Activated T-helper 2 cell treated with anti-CD3 and anti-CD28 coated beads, Interferon-gamma antibody, Interleukin-2, Interleukin-4, amounts not matched to agents 10 μg/mL and 5 μg/mL and 100 μg/mL, durations not matched to agents 14 hours and 24 hours and 36 hours (primary cell): ENCODE measurements at regions not wholly inside any gene's neighbourhood (a gene's known extent, or its start where the extent isn't known, plus 50 kb on each side); places are given as distances from the start of the nearest gene placed in this dataset.

Source experiments
- DNase-seq: peaks from one replicate; pipeline ENCODE4 v3.0.0; 2021; ENCODE audit warnings: low spot score
- H3K27ac Mint-ChIP-seq: one replicate; pipeline ENCODE4 v1.8.0; 2021; ENCODE audit warnings: mixed read lengths
- H3K27me3 Mint-ChIP-seq: one replicate; pipeline ENCODE4 v1.8.0; 2021; ENCODE audit warnings: low read depth, mixed read lengths
- H3K36me3 Mint-ChIP-seq: one replicate; pipeline ENCODE4 v1.8.0; 2021; ENCODE audit warnings: low read depth, mixed read lengths
- H3K4me1 Mint-ChIP-seq: one replicate; pipeline ENCODE4 v1.8.0; 2021; ENCODE audit warnings: low read depth, mixed read lengths
- H3K4me3 Mint-ChIP-seq: one replicate; pipeline ENCODE4 v1.8.0; 2021; ENCODE audit warnings: low read depth, mild to moderate bottlenecking, moderate library complexity, mixed read lengths
- H3K9me3 Mint-ChIP-seq: one replicate; pipeline ENCODE4 v1.8.0; 2021; ENCODE audit warnings: mixed read lengths
- intact Hi-C: fragments of 100-400 bp; cut with micrococcal nuclease; formaldehyde crosslinking; loops from one replicate; pipeline ENCODE4 v1.15.1; 2023

- no peaks in the 10 kb centered on the region for H3K4me1 Mint-ChIP-seq
- no peak for DNase-seq
- peaks cover 3% of the 10 kb centered on the region for H3K36me3 Mint-ChIP-seq
- intact Hi-C loops, result no loop called here
- no peak overlapping the region for H3K27ac Mint-ChIP-seq
- H3K27me3 Mint-ChIP-seq, result no peaks in the 10 kb centered on the region
- peaks cover 53% of the 10 kb centered on the region for H3K9me3 Mint-ChIP-seq
- no peak overlapping the region for H3K4me3 Mint-ChIP-seq
These were observed 125.4 kb upstream of the USP29 start for GRCh38 chr19:56994251-56995017.

- H3K36me3 Mint-ChIP-seq, result peaks cover 3% of the 10 kb centered on the region
- H3K27me3 Mint-ChIP-seq, result no peaks in the 10 kb centered on the region
- no peak overlapping the region for H3K27ac Mint-ChIP-seq
- no peaks in the 10 kb centered on the region for H3K4me1 Mint-ChIP-seq
- DNase-seq, result no peak
- peaks cover 47% of the 10 kb centered on the region for H3K9me3 Mint-ChIP-seq
- no peak overlapping the region for H3K4me3 Mint-ChIP-seq
- intact Hi-C loops, result no loop called here
These were observed 124.5 kb upstream of the USP29 start for GRCh38 chr19:56995303-56995702.

- peaks cover 50% of the 10 kb centered on the region for H3K9me3 Mint-ChIP-seq
These were observed 117.6 kb upstream of the USP29 start for GRCh38 chr19:57002195-57002601.

GRCh38 chr19:57002710-57003109, 117.1 kb upstream of the USP29 start:
- intact Hi-C loops, result no loop called here
- H3K4me1 Mint-ChIP-seq, result no peaks in the 10 kb centered on the region
- peaks cover 3% of the 10 kb centered on the region for H3K36me3 Mint-ChIP-seq
- no peak overlapping the region for H3K27ac Mint-ChIP-seq
- H3K9me3 Mint-ChIP-seq, result peaks cover 55% of the 10 kb centered on the region
- DNase-seq, result no peak
- H3K4me3 Mint-ChIP-seq, result no peak overlapping the region
- H3K27me3 Mint-ChIP-seq, result no peaks in the 10 kb centered on the region

More at GRCh38 chr19:57002195-57002601, 117.6 kb upstream of the USP29 start:
- Mint-ChIP-seq H3K27me3 (no peaks in the 10 kb centered on the region), H3K4me1 (no peaks in the 10 kb centered on the region), H3K36me3 (peaks cover 3% of the 10 kb centered on the region), H3K27ac (no peak overlapping the region), H3K4me3 (no peak overlapping the region)
- DNase-seq, result no peak
- intact Hi-C loops, result no loop called here

GRCh38 chr19:57004418-57004817, 115.4 kb upstream of the USP29 start:
- intact Hi-C loops, result no loop called here
- H3K4me3 Mint-ChIP-seq, result no peak overlapping the region
- peaks cover 3% of the 10 kb centered on the region for H3K36me3 Mint-ChIP-seq
- no peaks in the 10 kb centered on the region for H3K4me1 Mint-ChIP-seq
- no peak for DNase-seq
- no peak overlapping the region for H3K27ac Mint-ChIP-seq
- H3K27me3 Mint-ChIP-seq, result no peaks in the 10 kb centered on the region
- H3K9me3 Mint-ChIP-seq, result peaks cover 67% of the 10 kb centered on the region

GRCh38 chr19:57008432-57008831, 111.4 kb upstream of the USP29 start:
- Mint-ChIP-seq H3K27me3 (no peaks in the 10 kb centered on the region), H3K4me3 (no peak overlapping the region), H3K36me3 (no peaks in the 10 kb centered on the region), H3K27ac (no peak overlapping the region), H3K9me3 (peaks cover 65% of the 10 kb centered on the region), H3K4me1 (no peaks in the 10 kb centered on the region)
- no peak for DNase-seq
- intact Hi-C loops, result no loop called here

- no peaks in the 10 kb centered on the region for H3K4me1 Mint-ChIP-seq
- no peak overlapping the region for H3K4me3 Mint-ChIP-seq
- peaks cover 73% of the 10 kb centered on the region for H3K9me3 Mint-ChIP-seq
- H3K27ac Mint-ChIP-seq, result no peak overlapping the region
- intact Hi-C loops, result no loop called here
- DNase-seq, result no peak
- H3K27me3 Mint-ChIP-seq, result no peaks in the 10 kb centered on the region
- no peaks in the 10 kb centered on the region for H3K36me3 Mint-ChIP-seq
These were observed 109.2 kb upstream of the USP29 start for GRCh38 chr19:57010541-57010940.

- H3K4me3 Mint-ChIP-seq, result no peak overlapping the region
- peaks cover 62% of the 10 kb centered on the region for H3K9me3 Mint-ChIP-seq
- no peak for DNase-seq
- H3K4me1 Mint-ChIP-seq, result no peaks in the 10 kb centered on the region
- H3K36me3 Mint-ChIP-seq, result no peaks in the 10 kb centered on the region
- H3K27me3 Mint-ChIP-seq, result no peaks in the 10 kb centered on the region
- H3K27ac Mint-ChIP-seq, result no peak overlapping the region
- intact Hi-C loops, result no loop called here
These were observed 103.7 kb upstream of the USP29 start for GRCh38 chr19:57016076-57016475.

GRCh38 chr19:57016491-57016890, 103.3 kb upstream of the USP29 start:
- intact Hi-C loops, result no loop called here
- no peak for DNase-seq
- Mint-ChIP-seq H3K36me3 (no peaks in the 10 kb centered on the region), H3K9me3 (peaks cover 62% of the 10 kb centered on the region), H3K27ac (no peak overlapping the region), H3K27me3 (no peaks in the 10 kb centered on the region), H3K4me3 (no peak overlapping the region), H3K4me1 (no peaks in the 10 kb centered on the region)

- Mint-ChIP-seq H3K27ac (no peak overlapping the region), H3K4me1 (no peaks in the 10 kb centered on the region), H3K27me3 (no peaks in the 10 kb centered on the region), H3K4me3 (no peak overlapping the region), H3K36me3 (no peaks in the 10 kb centered on the region), H3K9me3 (peaks cover 74% of the 10 kb centered on the region)
- intact Hi-C loops, result no loop called here
- DNase-seq, result no peak
These were observed 94.3 kb upstream of the USP29 start for GRCh38 chr19:57025491-57025890.

- Mint-ChIP-seq H3K36me3 (no peaks in the 10 kb centered on the region), H3K27me3 (no peaks in the 10 kb centered on the region), H3K4me3 (no peak overlapping the region), H3K9me3 (peaks cover 74% of the 10 kb centered on the region), H3K27ac (no peak overlapping the region), H3K4me1 (no peaks in the 10 kb centered on the region)
- intact Hi-C loops, result no loop called here
- no peak for DNase-seq
These were observed 93.3 kb upstream of the USP29 start for GRCh38 chr19:57026476-57026875.

- no peak for DNase-seq
- Mint-ChIP-seq H3K27ac (no peak overlapping the region), H3K4me1 (no peaks in the 10 kb centered on the region), H3K9me3 (peaks cover 72% of the 10 kb centered on the region), H3K36me3 (no peaks in the 10 kb centered on the region), H3K4me3 (no peak overlapping the region), H3K27me3 (no peaks in the 10 kb centered on the region)
- intact Hi-C loops, result no loop called here
These were observed 92.4 kb upstream of the USP29 start for GRCh38 chr19:57027360-57027759.

- H3K4me1 Mint-ChIP-seq, result no peaks in the 10 kb centered on the region
- intact Hi-C loops, result no loop called here
These were observed 90.8 kb upstream of the USP29 start for GRCh38 chr19:57028804-57029525.

More at GRCh38 chr19:57028804-57029525, 90.8 kb upstream of the USP29 start:
- no peaks in the 10 kb centered on the region for H3K27me3 Mint-ChIP-seq
- DNase-seq, result no peak
- no peak overlapping the region for H3K4me3 Mint-ChIP-seq
- H3K27ac Mint-ChIP-seq, result no peak overlapping the region
- peaks cover 63% of the 10 kb centered on the region for H3K9me3 Mint-ChIP-seq
- no peaks in the 10 kb centered on the region for H3K36me3 Mint-ChIP-seq
